DND-41 (cell line): ENCODE measurements at regions not wholly inside any gene's neighbourhood (a gene's known extent, or its start where the extent isn't known, plus 50 kb on each side); places are given as distances from the start of the nearest gene placed in this dataset.
"Not testable (repeated sequence)": the region's sequence is repeated elsewhere in the genome, so short reads cannot be mapped to it uniquely, and the experiment has no call there.

Experiments used
- ATAC-seq: fragments of 200-7000 bp; cut with Tn5 transposase; 3 replicates; pipeline ENCODE4 v1.9.1; 2021; ENCODE audit warnings: low read depth; ENCODE audit not compliant: insufficient read depth
- DNase-seq: peaks from one replicate; pipeline ENCODE4 v3.0.0-alpha.2; 2020
- H2AFZ ChIP-seq: 2 replicates; pipeline ENCODE4 v1.6.0; 2012; ENCODE audit warnings: low read depth, low read length
- H3K27ac ChIP-seq: 2 replicates; pipeline ENCODE4 v1.5.1; 2012; ENCODE audit warnings: low read length, inconsistent platforms
- H3K27me3 ChIP-seq: fragments of 200-600 bp; sonication (generic); 2 replicates; pipeline ENCODE4 v1.6.0; 2012; ENCODE audit warnings: low read length, mild to moderate bottlenecking, inconsistent platforms; ENCODE audit not compliant: insufficient read depth, poor library complexity
- H3K36me3 ChIP-seq: 2 replicates; pipeline ENCODE4 v1.5.1; 2012; ENCODE audit warnings: low read length, inconsistent platforms; ENCODE audit not compliant: insufficient read depth
- H3K4me1 ChIP-seq: 2 replicates; pipeline ENCODE4 v1.5.1; 2012; ENCODE audit warnings: mild to moderate bottlenecking, low read length; ENCODE audit not compliant: insufficient read depth
- H3K4me2 ChIP-seq: 2 replicates; pipeline ENCODE4 v1.6.0; 2012; ENCODE audit warnings: mild to moderate bottlenecking, moderate library complexity, low read length, inconsistent platforms; ENCODE audit not compliant: insufficient read depth
- H3K4me3 ChIP-seq, 2 experiments: fragments of 200-600 bp in 1 of 2; shearing (Covaris generic) in 1 of 2; 2 replicates each; pipeline ENCODE4 v1.5.1; 2012 to 2016; ENCODE audit warnings: inconsistent platforms in 2 of 2, low read length in 2 of 2, mild to moderate bottlenecking in 2 of 2, low read depth in 1 of 2, moderate library complexity in 1 of 2
- H3K79me2 ChIP-seq: 2 replicates; pipeline ENCODE4 v1.6.0; 2012; ENCODE audit warnings: low read length, inconsistent platforms; ENCODE audit not compliant: insufficient read depth
- H3K9ac ChIP-seq: 2 replicates; pipeline ENCODE4 v1.6.0; 2012; ENCODE audit warnings: low read depth, mild to moderate bottlenecking, inconsistent platforms, low read length, moderate library complexity
- H3K9me3 ChIP-seq: 2 replicates; pipeline ENCODE4 v1.5.1; 2012; ENCODE audit warnings: low read length, moderate library complexity, mild to moderate bottlenecking, inconsistent platforms; ENCODE audit not compliant: insufficient read depth, severe bottlenecking
- H4K20me1 ChIP-seq: 2 replicates; pipeline ENCODE4 v1.6.0; 2012; ENCODE audit warnings: low read length; ENCODE audit not compliant: insufficient read depth
- EZH2 ChIP-seq: IDR thresholded peaks from 3 replicates; pipeline ENCODE4 v1.6.1; 2012; ENCODE audit warnings: borderline replicate concordance, low read depth, mild to moderate bottlenecking, moderate library complexity, low read length, inconsistent platforms; ENCODE audit not compliant: severe bottlenecking
- TF ChIP-seq, protein P1 (sequence below): IDR thresholded peaks from 2 replicates; pipeline ENCODE4 v1.5.1; 2012; ENCODE audit warnings: borderline replicate concordance, low read length, moderate library complexity, mild to moderate bottlenecking; ENCODE audit not compliant: poor library complexity, severe bottlenecking; ENCODE audit errors: extremely low read depth

DNA sequence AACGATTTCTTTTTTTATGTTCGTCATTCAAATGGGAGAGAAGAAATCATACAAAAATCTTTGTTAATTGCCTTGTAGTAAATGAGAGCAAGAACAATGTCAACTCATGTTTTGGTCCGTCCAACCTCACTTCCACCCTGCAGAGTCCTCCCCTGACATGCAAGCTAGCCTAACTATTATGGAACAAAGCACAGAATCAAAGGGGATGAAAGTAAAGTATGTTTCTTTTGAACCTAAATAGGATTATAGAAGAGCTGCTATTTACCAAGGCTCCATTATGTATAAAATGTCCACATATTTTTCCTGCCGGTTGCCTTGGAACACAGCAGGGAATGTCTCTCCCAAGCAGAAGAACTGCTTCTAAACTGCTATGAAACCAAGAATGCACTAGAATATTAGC is 161.1 kb downstream of the MRPS30 start:
- H3K4me1 ChIP-seq: no peaks in the 10 kb centered on the region
- no peak for ATAC-seq

DNA sequence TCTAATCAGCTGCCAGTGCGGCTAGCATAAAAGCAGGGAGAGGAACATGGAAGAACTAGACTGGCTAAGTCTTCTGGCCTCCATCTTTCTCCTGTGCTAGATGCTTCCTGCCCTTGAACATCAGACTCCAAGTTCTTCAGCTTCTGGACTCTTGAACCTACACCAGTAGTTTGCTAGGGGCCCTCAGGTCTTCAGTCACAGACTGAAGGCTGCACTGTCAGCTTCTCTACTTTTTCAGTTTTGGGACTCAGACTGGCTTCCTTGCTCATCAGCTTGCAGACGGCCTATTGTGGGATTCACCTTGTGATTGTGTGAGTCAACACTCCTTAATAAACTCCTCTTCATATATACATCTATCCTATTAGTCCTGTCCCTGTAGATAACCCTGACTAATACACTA is 162.2 kb downstream of the MRPS30 start:
- not testable (repeated sequence) for H3K36me3 ChIP-seq, H3K4me1 ChIP-seq, H3K4me2 ChIP-seq, H3K9me3 ChIP-seq, H3K27ac ChIP-seq, H2AFZ ChIP-seq, H3K79me2 ChIP-seq, ATAC-seq, H4K20me1 ChIP-seq, DNase-seq, H3K9ac ChIP-seq, H3K27me3 ChIP-seq, H3K4me3 ChIP-seq

More for the DNA sequence above, 161.1 kb downstream of the MRPS30 start:
- H3K36me3 ChIP-seq: no peaks in the 10 kb centered on the region
- H3K9ac ChIP-seq: no peak overlapping the region
- no peak for DNase-seq
- H4K20me1 ChIP-seq: no peaks in the 10 kb centered on the region
- H3K4me2 ChIP-seq: no peak overlapping the region
- no peak for TF ChIP-seq EZH2
- H3K27ac ChIP-seq: no peak overlapping the region
- peaks cover 2% of the 10 kb centered on the region for H3K9me3 ChIP-seq
- H3K79me2 ChIP-seq: no peaks in the 10 kb centered on the region
- no peak overlapping the region for H2AFZ ChIP-seq
- H3K4me3 ChIP-seq: no peak overlapping the region
- H3K27me3 ChIP-seq: no peaks in the 10 kb centered on the region

DNA sequence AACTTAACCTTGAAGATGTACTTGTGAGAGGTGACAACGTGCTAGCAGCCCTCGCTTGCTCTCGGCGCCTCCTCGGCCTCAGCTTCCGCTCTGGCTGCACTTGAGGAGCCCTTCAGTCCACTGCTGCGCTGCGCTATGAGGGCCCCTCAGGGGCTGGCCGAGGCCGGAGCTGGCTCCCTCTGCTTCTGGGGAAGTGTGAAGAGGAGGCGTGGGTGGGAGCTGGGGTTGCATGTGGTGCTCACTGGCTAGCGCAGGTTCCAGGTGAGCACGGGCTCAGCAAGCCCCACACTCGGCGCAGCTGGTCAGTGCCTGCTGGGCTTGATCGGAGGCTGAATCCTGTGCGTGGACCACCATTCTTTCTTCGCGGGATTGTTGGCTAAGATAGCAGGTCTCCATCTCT is 166.1 kb downstream of the MRPS30 start:
- Histone ChIP-seq H3K27me3 (no peaks in the 10 kb centered on the region), H3K9me3 (no peaks in the 10 kb centered on the region), H3K79me2 (no peaks in the 10 kb centered on the region), H2AFZ (no peak overlapping the region), H3K4me2 (no peak overlapping the region), H3K9ac (no peak overlapping the region), H3K27ac (no peak overlapping the region), H3K4me3 (no peak overlapping the region), H3K4me1 (no peaks in the 10 kb centered on the region), H4K20me1 (no peaks in the 10 kb centered on the region), H3K36me3 (no peaks in the 10 kb centered on the region)
- DNase-seq: no peak
- no peak for ATAC-seq
- TF ChIP-seq EZH2: no peak
- TF ChIP-seq, protein P1, sequence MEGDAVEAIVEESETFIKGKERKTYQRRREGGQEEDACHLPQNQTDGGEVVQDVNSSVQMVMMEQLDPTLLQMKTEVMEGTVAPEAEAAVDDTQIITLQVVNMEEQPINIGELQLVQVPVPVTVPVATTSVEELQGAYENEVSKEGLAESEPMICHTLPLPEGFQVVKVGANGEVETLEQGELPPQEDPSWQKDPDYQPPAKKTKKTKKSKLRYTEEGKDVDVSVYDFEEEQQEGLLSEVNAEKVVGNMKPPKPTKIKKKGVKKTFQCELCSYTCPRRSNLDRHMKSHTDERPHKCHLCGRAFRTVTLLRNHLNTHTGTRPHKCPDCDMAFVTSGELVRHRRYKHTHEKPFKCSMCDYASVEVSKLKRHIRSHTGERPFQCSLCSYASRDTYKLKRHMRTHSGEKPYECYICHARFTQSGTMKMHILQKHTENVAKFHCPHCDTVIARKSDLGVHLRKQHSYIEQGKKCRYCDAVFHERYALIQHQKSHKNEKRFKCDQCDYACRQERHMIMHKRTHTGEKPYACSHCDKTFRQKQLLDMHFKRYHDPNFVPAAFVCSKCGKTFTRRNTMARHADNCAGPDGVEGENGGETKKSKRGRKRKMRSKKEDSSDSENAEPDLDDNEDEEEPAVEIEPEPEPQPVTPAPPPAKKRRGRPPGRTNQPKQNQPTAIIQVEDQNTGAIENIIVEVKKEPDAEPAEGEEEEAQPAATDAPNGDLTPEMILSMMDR: no peak

DNA sequence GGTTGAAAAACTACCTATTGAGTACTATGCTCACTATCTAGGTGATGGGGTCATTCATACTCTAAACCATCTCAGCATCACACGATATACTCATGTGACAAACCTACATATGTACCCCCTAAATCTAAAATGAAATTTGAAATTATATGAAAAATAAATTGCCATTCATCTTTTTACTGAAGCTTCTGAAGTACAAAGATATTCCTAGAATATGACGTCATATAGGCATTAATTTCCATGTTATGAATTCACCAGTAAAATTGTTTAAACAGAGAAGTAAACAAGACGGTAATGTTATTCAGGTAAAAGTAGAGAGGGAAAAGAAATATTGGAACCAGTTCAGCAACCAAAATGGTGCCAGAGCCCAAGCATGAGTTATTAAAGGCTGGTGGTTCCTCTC is 173.0 kb downstream of the MRPS30 start:
- H4K20me1 ChIP-seq: no peaks in the 10 kb centered on the region
- ATAC-seq: no peak
- TF ChIP-seq EZH2: no peak
- TF ChIP-seq, protein P1: no peak
- no peaks in the 10 kb centered on the region for H3K79me2 ChIP-seq
- no peak overlapping the region for H3K9ac ChIP-seq
- DNase-seq: no peak
- H3K27me3 ChIP-seq: no peaks in the 10 kb centered on the region
- no peak overlapping the region for H3K4me3 ChIP-seq
- H3K9me3 ChIP-seq: peaks cover 9% of the 10 kb centered on the region
- H2AFZ ChIP-seq: no peak overlapping the region
- H3K36me3 ChIP-seq: no peaks in the 10 kb centered on the region
- no peaks in the 10 kb centered on the region for H3K4me1 ChIP-seq
- H3K4me2 ChIP-seq: no peak overlapping the region
- H3K27ac ChIP-seq: no peak overlapping the region
